HUES6 (cell line): ENCODE measurements at regions not wholly inside any gene's neighbourhood (a gene's known extent, or its start where the extent isn't known, plus 50 kb on each side); places are given as distances from the start of the nearest gene placed in this dataset.
"Not testable (repeated sequence)": the region's sequence is repeated elsewhere in the genome, so short reads cannot be mapped to it uniquely, and the experiment has no call there.

Experiments used
- H3K27ac ChIP-seq: 2 replicates; pipeline ENCODE4 v1.7.0; 2013; ENCODE audit warnings: low read depth, mild to moderate bottlenecking, low read length, inconsistent platforms
- H3K27me3 ChIP-seq: 2 replicates; pipeline ENCODE4 v1.6.1; 2013; ENCODE audit warnings: low read length; ENCODE audit not compliant: control insufficient read depth, insufficient read depth
- H3K36me3 ChIP-seq: 2 replicates; pipeline ENCODE4 v1.6.1; 2013; ENCODE audit warnings: low read length; ENCODE audit not compliant: control insufficient read depth, insufficient read depth
- H3K4me1 ChIP-seq: 2 replicates; pipeline ENCODE4 v1.6.1; 2013; ENCODE audit warnings: low read length; ENCODE audit not compliant: control insufficient read depth, insufficient read depth
- H3K4me3 ChIP-seq: 2 replicates; pipeline ENCODE4 v1.5.1; 2013; ENCODE audit warnings: low read depth, low read length
- H3K9ac ChIP-seq: one replicate; pipeline ENCODE4 v1.6.1; 2013; ENCODE audit warnings: mild to moderate bottlenecking, low read length
- H3K9me3 ChIP-seq: 2 replicates; pipeline ENCODE4 v1.6.1; 2013; ENCODE audit warnings: low read depth, low read length; ENCODE audit not compliant: control insufficient read depth, insufficient read depth

GRCh38 chr5:17083276-17083675, 134.2 kb upstream of the BASP1 start:
- not testable (repeated sequence) for H3K9ac ChIP-seq, H3K27ac ChIP-seq, H3K27me3 ChIP-seq, H3K4me1 ChIP-seq, H3K36me3 ChIP-seq, H3K9me3 ChIP-seq, H3K4me3 ChIP-seq

DNA sequence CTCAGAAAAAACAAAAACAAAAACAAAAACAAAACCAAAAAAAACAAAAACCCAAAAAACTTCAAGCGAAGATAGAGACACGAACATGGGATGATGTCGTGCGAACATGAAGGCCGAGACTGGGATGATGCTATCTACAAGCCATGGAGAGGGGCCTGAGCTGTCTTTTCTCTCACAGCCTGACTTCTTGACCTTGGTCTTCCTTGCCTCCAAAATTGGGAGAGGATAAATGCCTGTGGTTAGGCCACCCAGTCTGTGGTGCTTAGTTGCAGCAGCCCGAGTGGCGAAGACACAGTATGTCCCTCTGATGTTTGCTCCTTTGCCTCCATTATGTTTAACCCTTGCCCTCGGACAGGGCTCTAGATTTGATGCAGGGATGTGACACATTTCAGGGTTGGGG, 130.4 kb upstream of the BASP1 start:
- Histone ChIP-seq H3K27ac (no peak overlapping the region), H3K27me3 (no peaks in the 10 kb centered on the region), H3K4me1 (no peaks in the 10 kb centered on the region; the same call in 1 of the 2 replicates), H3K9ac (no peak overlapping the region), H3K4me3 (no peak overlapping the region), H3K36me3 (no peaks in the 10 kb centered on the region), H3K9me3 (no peaks in the 10 kb centered on the region)

GRCh38 chr5:17088051-17088450, 129.4 kb upstream of the BASP1 start:
- Histone ChIP-seq H3K9ac (no peak overlapping the region), H3K27ac (no peak overlapping the region), H3K36me3 (no peaks in the 10 kb centered on the region), H3K9me3 (no peaks in the 10 kb centered on the region), H3K27me3 (no peaks in the 10 kb centered on the region), H3K4me1 (no peaks in the 10 kb centered on the region; the same call in 1 of the 2 replicates), H3K4me3 (no peak overlapping the region)

DNA sequence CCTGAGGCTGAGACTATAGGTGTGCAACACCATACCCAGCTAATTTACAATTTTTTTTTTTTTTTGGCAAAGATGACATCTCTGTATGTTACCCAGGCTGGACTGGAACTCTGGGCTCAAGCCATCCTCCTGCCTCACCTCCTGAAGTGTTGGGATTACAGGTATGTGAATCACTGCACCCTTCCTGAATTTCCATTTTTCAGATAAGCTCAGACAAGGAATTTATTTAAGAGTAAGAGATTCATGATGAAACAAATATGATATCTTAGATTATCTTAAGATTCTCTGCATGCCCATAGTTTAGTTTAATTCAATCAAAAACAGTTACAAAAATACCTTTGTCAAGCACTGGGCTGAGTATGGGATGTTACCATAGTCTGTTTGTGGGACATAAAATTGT, 128.4 kb upstream of the BASP1 start:
- Histone ChIP-seq H3K36me3 (no peaks in the 10 kb centered on the region), H3K27ac (no peak overlapping the region), H3K9ac (no peak overlapping the region), H3K27me3 (no peaks in the 10 kb centered on the region), H3K9me3 (no peaks in the 10 kb centered on the region), H3K4me1 (no peaks in the 10 kb centered on the region; the same call in 1 of the 2 replicates), H3K4me3 (no peak overlapping the region)

DNA sequence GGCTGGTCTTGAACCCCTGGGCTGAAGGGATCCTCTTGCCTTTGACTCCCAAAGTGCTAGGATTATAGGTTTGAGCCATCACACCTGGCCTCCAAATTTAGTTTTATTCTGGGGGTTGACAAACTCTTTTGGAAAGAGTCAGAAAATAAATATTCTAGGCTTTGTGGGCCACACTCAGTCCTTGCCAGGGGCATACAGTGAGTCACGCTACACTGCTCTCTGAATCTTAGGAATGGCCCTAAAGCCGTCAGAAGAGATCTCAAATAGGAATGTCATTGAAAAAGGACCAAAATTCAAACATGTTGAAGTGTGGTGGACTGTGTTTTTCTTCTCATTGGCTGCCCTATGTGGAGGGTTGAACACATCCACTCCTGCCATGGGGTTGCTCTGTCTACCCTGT, 127.7 kb upstream of the BASP1 start:
- Histone ChIP-seq H3K27me3 (no peaks in the 10 kb centered on the region), H3K36me3 (no peaks in the 10 kb centered on the region), H3K9ac (no peak overlapping the region), H3K4me1 (no peaks in the 10 kb centered on the region; the same call in 1 of the 2 replicates), H3K27ac (no peak overlapping the region), H3K9me3 (no peaks in the 10 kb centered on the region), H3K4me3 (no peak overlapping the region)

- Histone ChIP-seq H3K36me3 (no peaks in the 10 kb centered on the region), H3K9ac (no peak overlapping the region), H3K9me3 (no peaks in the 10 kb centered on the region), H3K27ac (no peak overlapping the region), H3K27me3 (no peaks in the 10 kb centered on the region), H3K4me1 (no peaks in the 10 kb centered on the region; the same call in 1 of the 2 replicates), H3K4me3 (no peak overlapping the region)
These were observed 126.6 kb upstream of the BASP1 start for GRCh38 chr5:17090839-17091238.

DNA sequence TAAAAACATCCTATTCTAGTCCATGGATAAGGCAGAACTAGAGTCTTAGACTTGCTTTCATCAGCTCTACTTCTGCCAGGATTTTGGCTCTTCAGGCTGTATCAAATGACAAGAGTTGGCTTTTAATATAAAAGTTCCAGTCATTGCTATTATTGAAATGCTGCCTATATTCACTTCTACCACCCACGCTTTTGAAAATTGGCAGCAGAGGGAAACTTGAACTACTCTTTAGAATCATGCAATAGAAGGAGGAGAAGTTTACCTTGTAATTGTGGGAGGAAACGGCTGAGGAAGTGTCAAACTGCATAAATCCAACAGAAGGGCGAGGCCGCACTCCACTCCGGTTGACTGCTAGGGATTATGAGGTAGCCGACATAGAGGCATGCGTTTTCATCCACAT, 122.6 kb upstream of the BASP1 start:
- H3K9ac ChIP-seq = no peak overlapping the region
- H3K36me3 ChIP-seq = no peaks in the 10 kb centered on the region
- no peaks in the 10 kb centered on the region for H3K9me3 ChIP-seq
- H3K4me3 ChIP-seq = no peak overlapping the region
- no peaks in the 10 kb centered on the region for H3K27me3 ChIP-seq
- peaks cover 6% of the 10 kb centered on the region; the same call in 1 of the 2 replicates for H3K4me1 ChIP-seq
- no peak overlapping the region for H3K27ac ChIP-seq

GRCh38 chr5:17096952-17097695, 120.3 kb upstream of the BASP1 start:
- Histone ChIP-seq H3K9ac (no peak overlapping the region), H3K27me3 (no peaks in the 10 kb centered on the region), H3K9me3 (no peaks in the 10 kb centered on the region), H3K36me3 (no peaks in the 10 kb centered on the region), H3K27ac (no peak overlapping the region), H3K4me1 (peaks cover 6% of the 10 kb centered on the region; the same call in 1 of the 2 replicates), H3K4me3 (no peak overlapping the region)

DNA sequence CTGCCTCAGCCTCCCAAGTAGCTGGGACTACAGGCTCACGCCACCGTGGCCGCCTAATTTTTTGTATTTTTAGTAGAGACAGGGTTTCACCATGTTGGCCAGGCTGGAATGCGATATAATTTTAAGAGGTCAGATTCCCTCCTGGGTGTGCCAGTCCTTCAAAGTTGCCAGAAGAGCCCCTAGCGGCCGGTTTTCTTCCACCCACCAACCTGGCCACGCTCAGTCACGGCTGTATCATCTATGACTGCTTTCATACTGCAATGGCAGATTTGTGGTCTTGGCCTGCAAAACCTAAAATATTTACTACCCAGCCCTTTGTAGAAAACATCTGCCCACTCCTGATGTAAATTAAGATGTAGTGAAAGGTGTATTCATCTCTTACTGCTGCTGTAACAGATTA, 117.5 kb upstream of the BASP1 start:
- no peaks in the 10 kb centered on the region for H3K36me3 ChIP-seq
- H3K9ac ChIP-seq = no peak overlapping the region
- peaks cover 6% of the 10 kb centered on the region; the same call in 1 of the 2 replicates for H3K4me1 ChIP-seq
- no peaks in the 10 kb centered on the region for H3K9me3 ChIP-seq
- H3K27me3 ChIP-seq = no peaks in the 10 kb centered on the region; the same call in 1 of the 2 replicates
- no peak overlapping the region for H3K27ac ChIP-seq
- H3K4me3 ChIP-seq = no peak overlapping the region

DNA sequence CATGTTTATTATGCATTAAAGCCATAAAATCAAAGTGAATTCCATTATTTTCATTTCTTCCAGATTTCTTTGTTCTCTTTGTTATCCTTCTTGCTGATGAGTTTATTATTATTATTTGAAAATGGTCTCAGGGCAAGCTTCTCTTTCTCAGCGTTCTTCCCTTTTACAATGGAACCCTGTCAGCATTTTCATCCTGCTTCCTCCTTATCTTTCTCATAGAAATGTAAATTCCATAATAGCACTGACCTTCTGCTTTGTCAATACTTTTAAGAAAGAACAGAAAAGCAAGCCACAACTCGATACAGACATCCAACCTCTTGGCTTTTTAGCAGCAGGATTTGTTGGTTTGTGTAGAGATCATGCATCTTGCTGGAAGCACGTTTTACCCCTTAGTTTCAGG, 114.0 kb upstream of the BASP1 start:
- Histone ChIP-seq H3K36me3 (no peaks in the 10 kb centered on the region), H3K9ac (no peak overlapping the region), H3K4me1 (no peaks in the 10 kb centered on the region), H3K27me3 (no peaks in the 10 kb centered on the region; the same call in 1 of the 2 replicates), H3K27ac (no peak overlapping the region), H3K9me3 (no peaks in the 10 kb centered on the region), H3K4me3 (no peak overlapping the region)

DNA sequence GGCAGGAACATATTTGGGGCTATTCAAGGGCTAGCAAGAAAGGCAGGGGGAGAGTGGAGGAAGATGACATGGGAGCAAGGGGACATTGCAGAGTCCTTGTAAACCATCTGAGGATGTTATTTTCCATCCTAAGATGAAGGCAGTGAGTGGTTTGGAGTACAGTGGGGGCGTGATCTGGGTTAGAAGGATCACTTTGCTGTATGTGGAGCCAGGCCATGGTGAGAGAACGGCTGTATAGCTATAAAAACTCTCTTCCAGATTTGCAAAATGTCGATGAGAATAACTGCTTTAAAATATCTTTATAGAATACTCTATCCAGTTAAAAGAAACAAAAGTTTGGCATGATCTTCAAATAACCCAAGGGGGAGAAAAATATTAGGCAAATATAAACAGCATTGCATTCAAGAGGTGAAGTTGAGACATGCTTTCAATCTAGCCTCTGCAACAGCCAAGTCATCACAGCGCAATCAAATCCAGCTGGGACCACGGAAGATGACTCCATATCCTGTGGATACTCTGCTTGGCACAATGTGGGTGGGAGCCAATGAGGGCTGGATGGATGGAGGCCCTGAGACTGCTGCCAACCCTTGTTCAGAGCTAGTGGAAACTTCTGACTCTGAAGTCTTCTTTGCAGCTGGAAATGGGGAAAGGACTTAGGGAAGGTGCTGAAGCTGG, 111.5 kb upstream of the BASP1 start:
- no peaks in the 10 kb centered on the region; the same call in 1 of the 2 replicates for H3K27me3 ChIP-seq
- H3K27ac ChIP-seq = no peak overlapping the region
- no peaks in the 10 kb centered on the region for H3K4me1 ChIP-seq
- no peak overlapping the region for H3K9ac ChIP-seq
- H3K9me3 ChIP-seq = no peaks in the 10 kb centered on the region
- no peaks in the 10 kb centered on the region for H3K36me3 ChIP-seq
- no peak overlapping the region for H3K4me3 ChIP-seq
